Kidney epithelial cell (primary cell): ENCODE measurements at regions not wholly inside any gene's neighbourhood (a gene's known extent, or its start where the extent isn't known, plus 50 kb on each side); places are given as distances from the start of the nearest gene placed in this dataset.
"Not testable (repeated sequence)": the region's sequence is repeated elsewhere in the genome, so short reads cannot be mapped to it uniquely, and the experiment has no call there.

Source experiments
- DNase-seq: peaks from one replicate; pipeline ENCODE4 v3.0.0-alpha.2; 2010; ENCODE audit warnings: low read depth
- H3K27me3 ChIP-seq: 2 replicates; pipeline ENCODE4 v1.6.0; 2011; ENCODE audit warnings: low read length; ENCODE audit not compliant: control insufficient read depth, insufficient read depth
- H3K36me3 ChIP-seq: 2 replicates; pipeline ENCODE4 v1.5.1; 2011; ENCODE audit warnings: low read length; ENCODE audit not compliant: control insufficient read depth, insufficient read depth
- H3K4me3 ChIP-seq: 2 replicates; pipeline ENCODE4 v1.5.1; 2011; ENCODE audit warnings: low read depth, mild to moderate bottlenecking, control low read depth, low read length
- TF ChIP-seq, protein P1 (sequence below): IDR thresholded peaks from 2 replicates; pipeline ENCODE4 v1.5.1; 2011; ENCODE audit warnings: mild to moderate bottlenecking, moderate library complexity, low read length, control low read depth, inconsistent platforms; ENCODE audit not compliant: insufficient read depth, poor library complexity, severe bottlenecking

DNA sequence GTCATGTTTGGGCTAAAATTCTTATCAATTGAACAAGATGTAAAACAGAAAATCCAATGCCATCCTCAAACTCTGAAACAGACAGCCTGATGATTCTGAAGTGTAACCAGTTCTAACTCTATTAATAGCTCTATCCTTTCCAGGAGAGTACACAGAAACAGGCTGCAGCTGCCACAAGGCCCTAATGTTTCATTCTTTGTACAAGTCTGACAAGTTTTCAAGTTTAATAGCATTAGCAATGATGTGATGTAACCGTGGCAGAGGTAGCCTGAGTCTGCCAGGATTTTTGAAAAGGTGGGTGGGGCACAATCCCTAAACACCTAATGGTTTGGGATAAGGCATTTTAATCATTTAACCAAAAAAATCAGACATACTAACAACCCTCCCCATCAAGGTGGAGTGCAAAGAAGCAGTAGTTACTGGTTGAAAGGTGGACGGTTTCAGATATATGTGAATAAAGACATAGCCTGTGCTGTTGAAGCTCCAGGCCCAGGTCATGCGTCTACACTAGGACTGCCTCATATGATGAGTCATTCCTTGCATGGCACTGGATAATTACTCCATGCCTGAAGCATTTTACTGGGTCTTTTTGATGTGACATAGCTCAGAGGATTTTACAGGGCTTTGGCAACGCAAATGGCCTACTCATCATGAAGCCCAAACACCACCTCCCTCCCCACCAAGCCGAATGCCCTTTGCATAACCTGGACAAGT lies 145.1 kb upstream of the GRIP1 start:
- peak; percentile 44 for DNase-seq
- Histone ChIP-seq H3K36me3 (no peaks in the 10 kb centered on the region), H3K4me3 (no peak overlapping the region), H3K27me3 (no peaks in the 10 kb centered on the region)
- TF ChIP-seq, protein P1, sequence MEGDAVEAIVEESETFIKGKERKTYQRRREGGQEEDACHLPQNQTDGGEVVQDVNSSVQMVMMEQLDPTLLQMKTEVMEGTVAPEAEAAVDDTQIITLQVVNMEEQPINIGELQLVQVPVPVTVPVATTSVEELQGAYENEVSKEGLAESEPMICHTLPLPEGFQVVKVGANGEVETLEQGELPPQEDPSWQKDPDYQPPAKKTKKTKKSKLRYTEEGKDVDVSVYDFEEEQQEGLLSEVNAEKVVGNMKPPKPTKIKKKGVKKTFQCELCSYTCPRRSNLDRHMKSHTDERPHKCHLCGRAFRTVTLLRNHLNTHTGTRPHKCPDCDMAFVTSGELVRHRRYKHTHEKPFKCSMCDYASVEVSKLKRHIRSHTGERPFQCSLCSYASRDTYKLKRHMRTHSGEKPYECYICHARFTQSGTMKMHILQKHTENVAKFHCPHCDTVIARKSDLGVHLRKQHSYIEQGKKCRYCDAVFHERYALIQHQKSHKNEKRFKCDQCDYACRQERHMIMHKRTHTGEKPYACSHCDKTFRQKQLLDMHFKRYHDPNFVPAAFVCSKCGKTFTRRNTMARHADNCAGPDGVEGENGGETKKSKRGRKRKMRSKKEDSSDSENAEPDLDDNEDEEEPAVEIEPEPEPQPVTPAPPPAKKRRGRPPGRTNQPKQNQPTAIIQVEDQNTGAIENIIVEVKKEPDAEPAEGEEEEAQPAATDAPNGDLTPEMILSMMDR = no peak

DNA sequence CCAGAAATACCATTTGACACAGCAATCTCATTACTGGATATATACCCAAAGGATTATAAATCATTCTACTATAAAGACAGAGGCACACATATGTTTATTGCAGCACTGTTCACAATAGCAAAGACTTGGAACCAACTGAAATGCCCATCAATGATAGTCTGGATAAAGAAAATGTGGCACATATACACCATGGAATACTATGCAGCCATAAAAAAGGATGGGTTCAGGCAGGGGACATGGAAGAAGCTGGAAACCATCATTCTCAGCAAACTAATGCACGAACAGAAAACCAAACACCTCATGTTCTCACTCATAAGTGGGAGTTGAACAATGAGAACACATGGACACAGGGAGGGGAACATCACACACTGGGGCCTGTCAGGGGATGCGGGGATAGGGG lies 147.0 kb upstream of the GRIP1 start:
- not testable (repeated sequence) for H3K27me3 ChIP-seq, H3K4me3 ChIP-seq, H3K36me3 ChIP-seq, DNase-seq

DNA sequence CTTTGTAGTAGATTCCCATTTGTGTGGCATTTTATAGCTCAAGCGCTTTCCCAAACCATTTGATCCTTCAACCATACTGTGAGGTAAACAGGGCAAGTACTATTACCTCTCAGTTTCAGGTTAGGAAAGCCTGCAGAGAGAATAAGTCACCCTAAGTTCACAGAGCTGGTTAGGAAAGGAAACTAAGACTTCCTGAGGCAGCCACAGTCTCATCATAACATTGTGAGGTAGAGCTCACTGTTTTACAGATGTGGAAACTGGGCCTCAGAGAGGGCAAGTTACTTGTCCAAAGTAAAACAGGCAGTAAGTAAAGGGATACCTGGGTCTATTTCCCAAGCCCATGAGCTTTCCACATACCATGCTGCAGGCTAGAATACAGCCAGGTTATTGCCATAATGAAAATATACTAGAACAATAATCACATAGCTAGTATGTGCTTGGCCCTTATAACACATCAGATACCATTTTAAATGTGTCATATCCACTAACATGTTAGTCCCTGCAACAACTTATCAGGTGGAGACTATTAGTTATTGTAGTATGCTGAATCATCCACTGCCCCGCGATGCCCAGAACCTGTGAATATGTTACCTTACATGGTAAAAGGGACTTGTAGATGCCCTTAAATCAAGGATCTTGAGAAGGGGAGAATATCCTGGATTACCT lies 150.9 kb upstream of the GRIP1 start:
- no peak for DNase-seq
- H3K36me3 ChIP-seq = no peaks in the 10 kb centered on the region
- TF ChIP-seq, protein P1 = no peak
- H3K27me3 ChIP-seq = no peaks in the 10 kb centered on the region
- no peak overlapping the region for H3K4me3 ChIP-seq

DNA sequence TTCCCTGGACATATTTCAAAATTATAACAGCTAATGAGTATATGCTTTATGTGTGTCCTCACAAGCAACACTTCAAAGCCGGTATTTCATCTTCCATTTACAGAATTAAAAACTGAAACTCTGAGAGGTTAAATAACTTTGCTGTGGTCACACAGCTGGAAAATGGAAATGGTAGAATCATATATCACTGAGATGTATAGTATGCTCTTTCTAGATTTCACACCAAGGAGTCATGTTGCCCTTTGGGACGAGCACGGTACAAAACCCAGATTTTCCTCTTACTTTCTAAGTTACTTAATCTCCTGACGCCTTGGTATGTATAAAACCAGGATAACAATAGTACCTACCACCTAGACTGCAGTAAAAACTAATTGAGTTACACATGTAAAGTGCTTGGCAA lies 152.6 kb upstream of the GRIP1 start:
- Histone ChIP-seq H3K4me3 (no peak overlapping the region), H3K27me3 (no peaks in the 10 kb centered on the region), H3K36me3 (no peaks in the 10 kb centered on the region)
- no peak for DNase-seq
- TF ChIP-seq, protein P1 = no peak

DNA sequence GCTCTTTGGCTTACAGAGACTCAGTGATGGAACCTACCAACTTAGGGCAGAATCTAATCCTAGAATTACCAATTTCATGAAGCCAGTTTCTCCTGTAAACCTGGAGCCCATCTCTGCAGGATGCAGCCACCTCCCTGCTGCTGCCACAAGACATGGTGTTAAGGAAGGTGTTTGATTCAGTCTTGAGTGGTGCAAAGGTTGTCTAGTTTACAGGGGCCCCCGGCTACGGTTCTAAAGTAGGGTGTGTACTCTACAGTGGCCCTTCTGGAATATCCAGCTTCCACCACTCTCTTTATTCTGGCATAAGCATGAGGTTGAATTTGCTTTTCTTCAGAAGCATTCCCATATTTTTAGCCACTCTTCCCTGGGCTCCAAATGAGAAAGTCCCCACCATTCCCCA lies 154.1 kb upstream of the GRIP1 start:
- DNase-seq = no peak
- Histone ChIP-seq H3K36me3 (no peaks in the 10 kb centered on the region), H3K4me3 (no peak overlapping the region), H3K27me3 (no peaks in the 10 kb centered on the region)
- TF ChIP-seq, protein P1 = no peak

DNA sequence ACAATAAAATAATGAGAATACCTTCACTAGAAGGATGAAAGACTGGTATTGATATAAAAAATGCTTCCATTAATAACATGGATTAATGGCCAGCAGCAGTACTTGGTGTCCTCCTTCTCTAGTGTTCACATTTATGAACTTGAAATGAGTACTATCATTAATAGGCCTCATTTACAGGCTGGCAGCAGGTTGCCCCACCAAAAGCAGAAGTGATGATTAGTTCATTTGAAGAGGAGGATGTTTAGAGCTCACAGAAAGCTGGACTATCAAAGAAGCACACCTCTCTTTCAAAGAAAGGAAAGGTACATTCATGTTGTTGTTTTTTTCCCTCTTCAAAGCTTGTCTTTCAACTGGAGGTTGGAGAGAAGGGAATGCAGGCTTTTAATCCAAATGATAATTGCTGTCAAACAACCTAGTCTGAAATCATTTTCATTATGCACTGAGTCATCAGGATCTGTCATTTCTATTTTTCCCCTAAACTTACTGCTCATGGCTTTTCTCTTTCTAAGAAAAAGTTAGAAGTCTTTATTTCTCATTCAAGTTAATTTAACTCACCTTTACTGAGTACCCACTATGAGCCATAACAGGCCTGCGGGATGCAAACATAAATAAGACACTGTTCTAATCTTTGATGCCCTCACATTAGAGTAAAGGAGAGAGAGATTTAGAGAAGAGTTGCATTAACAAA lies 157.9 kb upstream of the GRIP1 start:
- Histone ChIP-seq H3K4me3 (no peak overlapping the region), H3K36me3 (no peaks in the 10 kb centered on the region), H3K27me3 (no peaks in the 10 kb centered on the region)
- DNase-seq = no peak
- TF ChIP-seq, protein P1 = no peak
